HEK293 (cell line): ENCODE measurements at regions not wholly inside any gene's neighbourhood (a gene's known extent, or its start where the extent isn't known, plus 50 kb on each side); places are given as distances from the start of the nearest gene placed in this dataset.

Source experiments
- CTCF ChIA-PET: fragments of 350-600 bp; formaldehyde crosslinking; extraction: SDS; loops from one replicate; lab custom pipeline; 2021; ENCODE audit warnings: antibody characterized with exemption; lab: Yijun Ruan, JAX
- POLR2A ChIA-PET: fragments of 300-600 bp; formaldehyde crosslinking; extraction: SDS; loops from one replicate; lab custom pipeline; 2020; ENCODE audit warnings: antibody characterized with exemption, inconsistent platforms; lab: Yijun Ruan, JAX
- H3K27ac ChIP-seq: fragments of 200-500 bp; sonication (Bioruptor generic); 2 replicates; pipeline ENCODE4 v1.5.1; 2014; ENCODE audit warnings: low read depth, low read length, control low read depth, inconsistent platforms; ENCODE audit errors: extremely low read depth
- H3K36me3 ChIP-seq, 2 experiments: fragments of 200-500 bp in 1 of 2; sonication (Bioruptor generic) in 1 of 2; 1 replicate in 1 of 2; 2 replicates in 1 of 2; pipeline ENCODE4 v1.5.1; 2014 to 2017; ENCODE audit warnings: inconsistent platforms in 2 of 2, low read length in 2 of 2; ENCODE audit not compliant: control insufficient read depth in 2 of 2, insufficient read depth in 1 of 2
- H3K4me1 ChIP-seq: fragments of 200-500 bp; sonication (Bioruptor generic); 2 replicates; pipeline ENCODE4 v1.5.1; 2014; ENCODE audit warnings: mild to moderate bottlenecking, low read length, inconsistent platforms; ENCODE audit not compliant: control insufficient read depth, insufficient read depth
- H3K4me3 ChIP-seq: 2 replicates; pipeline ENCODE4 v1.5.1; 2011; ENCODE audit warnings: low read depth, mild to moderate bottlenecking, control low read depth, low read length, moderate library complexity
- H3K9me3 ChIP-seq: fragments of 200-500 bp; sonication (Bioruptor generic); 2 replicates; pipeline ENCODE4 v1.5.1; 2014; ENCODE audit warnings: low read depth, low read length, inconsistent platforms; ENCODE audit not compliant: control insufficient read depth, insufficient read depth
- CTCF ChIP-seq: fragments of 450-650 bp; formaldehyde crosslinking; IDR thresholded peaks from 2 replicates; pipeline ENCODE4 v1.5.1; 2016; ENCODE audit warnings: missing biosample characterization, missing genetic modification characterization
- TSHZ1 ChIP-seq: fragments of 450-650 bp; formaldehyde crosslinking; IDR thresholded peaks from 2 replicates; pipeline ENCODE4 v1.5.1; 2016; ENCODE audit warnings: missing biosample characterization, missing genetic modification characterization, borderline replicate concordance
- ZBTB48 ChIP-seq: fragments of 450-650 bp; formaldehyde crosslinking; IDR thresholded peaks from 2 replicates; pipeline ENCODE4 v1.5.1; 2016; ENCODE audit warnings: missing biosample characterization, missing genetic modification characterization
- ZFP69B ChIP-seq: fragments of 450-650 bp; formaldehyde crosslinking; IDR thresholded peaks from 2 replicates; pipeline ENCODE4 v1.5.1; 2016; ENCODE audit warnings: missing biosample characterization, missing genetic modification characterization
- ZNF140 ChIP-seq: fragments of 450-650 bp; formaldehyde crosslinking; IDR thresholded peaks from 2 replicates; pipeline ENCODE4 v1.5.1; 2016; ENCODE audit warnings: missing biosample characterization, missing genetic modification characterization
- ZNF175 ChIP-seq: fragments of 450-650 bp; formaldehyde crosslinking; IDR thresholded peaks from 2 replicates; pipeline ENCODE4 v1.5.1; 2016; ENCODE audit warnings: missing biosample characterization, missing genetic modification characterization
- ZNF23 ChIP-seq: fragments of 450-650 bp; formaldehyde crosslinking; IDR thresholded peaks from 2 replicates; pipeline ENCODE4 v1.5.1; 2016; ENCODE audit warnings: missing biosample characterization, missing genetic modification characterization, borderline replicate concordance
- ZNF354C ChIP-seq: fragments of 450-650 bp; formaldehyde crosslinking; IDR thresholded peaks from 2 replicates; pipeline ENCODE4 v1.5.1; 2016; ENCODE audit warnings: missing biosample characterization, missing genetic modification characterization, low read depth, borderline replicate concordance
- ZNF37A ChIP-seq: fragments of 450-650 bp; IDR thresholded peaks from 2 replicates; pipeline ENCODE4 v1.5.1; 2018; ENCODE audit warnings: missing biosample characterization, missing genetic modification characterization
- ZNF391 ChIP-seq: fragments of 450-650 bp; formaldehyde crosslinking; IDR thresholded peaks from 2 replicates; pipeline ENCODE4 v1.5.1; 2016; ENCODE audit warnings: low read depth, missing biosample characterization, missing genetic modification characterization, borderline replicate concordance
- ZNF426 ChIP-seq: fragments of 450-650 bp; formaldehyde crosslinking; IDR thresholded peaks from 2 replicates; pipeline ENCODE4 v1.5.1; 2017; ENCODE audit warnings: missing biosample characterization, missing genetic modification characterization, mild to moderate bottlenecking, inconsistent platforms, moderate library complexity
- ZNF596 ChIP-seq: fragments of 450-650 bp; IDR thresholded peaks from 2 replicates; pipeline ENCODE4 v1.5.0; 2018; ENCODE audit warnings: missing biosample characterization, mild to moderate bottlenecking, missing genetic modification characterization, moderate library complexity
- ZNF600 ChIP-seq: fragments of 450-650 bp; formaldehyde crosslinking; IDR thresholded peaks from 2 replicates; pipeline ENCODE4 v1.5.1; 2016; ENCODE audit warnings: missing biosample characterization, missing genetic modification characterization
- ZNF610 ChIP-seq: fragments of 450-650 bp; formaldehyde crosslinking; IDR thresholded peaks from 2 replicates; pipeline ENCODE4 v1.5.1; 2016; ENCODE audit warnings: missing biosample characterization, missing genetic modification characterization, borderline replicate concordance
- ZNF623 ChIP-seq: fragments of 450-650 bp; formaldehyde crosslinking; IDR thresholded peaks from 2 replicates; pipeline ENCODE4 v1.5.1; 2016; ENCODE audit warnings: missing biosample characterization, missing genetic modification characterization
- ZNF626 ChIP-seq: fragments of 450-650 bp; sonication (Bioruptor Pico); formaldehyde crosslinking; IDR thresholded peaks from 2 replicates; pipeline ENCODE4 v1.5.1; 2018; ENCODE audit warnings: missing biosample characterization, missing genetic modification characterization, inconsistent platforms
- ZNF660 ChIP-seq: fragments of 450-650 bp; IDR thresholded peaks from 2 replicates; pipeline ENCODE4 v1.5.1; 2018; ENCODE audit warnings: missing biosample characterization, mild to moderate bottlenecking, missing genetic modification characterization
- ZNF785 ChIP-seq: fragments of 450-650 bp; formaldehyde crosslinking; IDR thresholded peaks from 2 replicates; pipeline ENCODE4 v1.5.1; 2016; ENCODE audit warnings: missing biosample characterization, missing genetic modification characterization
- ZNF791 ChIP-seq: fragments of 450-650 bp; formaldehyde crosslinking; IDR thresholded peaks from 2 replicates; pipeline ENCODE4 v1.5.1; 2016; ENCODE audit warnings: missing biosample characterization, missing genetic modification characterization
- ZSCAN30 ChIP-seq: fragments of 450-650 bp; IDR thresholded peaks from 2 replicates; pipeline ENCODE4 v1.5.1; 2018; ENCODE audit warnings: missing biosample characterization, mild to moderate bottlenecking, missing genetic modification characterization, moderate library complexity
- TF ChIP-seq, protein P1 (sequence below): fragments of 450-650 bp; formaldehyde crosslinking; IDR thresholded peaks from 2 replicates; pipeline ENCODE4 v1.5.1; 2016; ENCODE audit warnings: missing biosample characterization, missing genetic modification characterization
- TF ChIP-seq, protein P2 (sequence below): fragments of 450-650 bp; formaldehyde crosslinking; IDR thresholded peaks from 2 replicates; pipeline ENCODE4 v1.5.1; 2016; ENCODE audit warnings: missing biosample characterization, missing genetic modification characterization

DNA sequence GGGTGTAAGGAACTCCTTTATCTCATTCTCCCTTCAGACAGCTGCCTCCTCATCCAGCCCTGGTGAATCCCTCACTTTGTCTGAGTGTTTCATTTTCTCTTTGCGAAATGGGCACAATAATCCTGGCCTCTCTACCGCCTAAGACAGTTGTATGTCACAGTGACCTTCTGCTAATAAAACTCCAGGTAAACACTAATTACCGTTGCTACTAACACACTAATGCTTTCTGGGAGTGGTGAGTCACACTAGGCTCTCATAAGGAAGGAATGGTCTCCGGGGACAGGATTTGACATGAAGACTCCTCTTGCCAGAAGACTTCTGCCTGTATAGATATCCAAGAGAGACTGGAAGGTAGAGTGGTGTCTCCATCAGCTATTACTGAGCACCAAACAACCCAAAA is 71.7 kb upstream of the SNRK start (continued):
- TF ChIP-seq ZNF596 (tag by site-specific recombination): no peak

DNA sequence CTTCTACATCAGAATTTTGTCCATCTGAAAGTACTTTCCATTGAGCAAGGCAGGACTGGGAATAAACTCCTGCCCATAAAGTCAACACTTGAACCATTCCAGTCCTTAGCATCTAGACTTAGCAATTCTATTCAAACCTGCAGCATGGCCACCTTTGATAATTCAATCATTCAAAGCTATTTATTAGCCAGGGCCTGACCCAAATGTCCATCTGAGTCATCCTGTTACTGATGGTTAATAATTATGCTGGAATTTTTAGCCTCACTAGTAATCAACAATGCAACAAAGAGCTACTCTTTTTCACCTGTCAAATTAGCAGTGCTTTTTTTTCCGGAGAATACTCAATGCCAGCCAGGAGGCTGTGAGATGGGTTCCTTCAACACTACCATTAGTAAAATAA is 72.7 kb upstream of the SNRK start:
- H3K9me3 ChIP-seq: no peaks in the 10 kb centered on the region
- CTCF ChIA-PET: no interaction called here
- H3K27ac ChIP-seq: no peak overlapping the region
- POLR2A ChIA-PET: no interaction called here
- TF ChIP-seq ZNF354C (tag by site-specific recombination) (no peak), ZNF596 (tag by site-specific recombination) (no peak), TSHZ1 (tag by site-specific recombination) (no peak), ZNF785 (tag by site-specific recombination) (no peak), ZNF791 (tag by site-specific recombination) (no peak), ZFP69B (tag by site-specific recombination) (no peak), ZBTB48 (tag by site-specific recombination) (no peak), ZNF37A (no peak), ZNF626 (no peak), ZNF426 (tag by site-specific recombination) (no peak), ZNF660 (tag by site-specific recombination) (no peak)
- H3K4me1 ChIP-seq: no peaks in the 10 kb centered on the region
- no peak overlapping the region for H3K4me3 ChIP-seq
- H3K36me3 ChIP-seq: no peaks in the 10 kb centered on the region

DNA sequence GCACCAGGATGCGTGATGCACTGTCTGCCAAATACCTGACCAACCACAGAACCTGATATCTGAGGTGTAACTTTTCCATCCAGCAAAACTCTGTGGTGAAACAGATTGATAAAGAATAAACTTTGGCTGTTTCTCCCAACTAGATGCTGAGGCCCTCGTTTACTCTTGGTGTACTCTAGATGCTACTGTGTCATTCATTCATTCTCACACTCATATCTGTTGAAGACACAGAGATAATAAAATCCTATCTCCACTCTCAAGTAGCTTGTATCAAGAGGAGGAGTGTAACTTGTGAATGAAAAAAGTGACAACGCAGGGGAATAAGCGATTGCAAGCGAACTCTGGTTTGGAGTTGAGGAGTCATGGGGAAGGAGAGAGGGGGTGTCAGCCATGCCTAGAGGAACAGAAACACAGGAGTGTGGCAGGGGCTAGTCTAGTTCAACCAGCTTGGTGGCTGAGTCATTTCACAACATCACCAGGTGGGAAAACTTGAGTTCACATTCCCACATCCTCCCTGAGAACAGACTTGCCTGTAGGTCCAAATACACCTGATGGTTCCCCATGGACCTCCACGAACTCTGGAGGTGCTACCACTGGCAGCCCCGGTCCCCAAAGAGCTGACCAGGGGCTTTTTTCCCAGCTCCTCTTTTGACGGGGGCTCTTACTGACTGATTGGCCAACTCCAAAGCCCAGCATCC is 73.3 kb upstream of the SNRK start:
- ChIA-PET POLR2A (no interaction called here), CTCF (no interaction called here)
- H3K27ac ChIP-seq: no peak overlapping the region
- TF ChIP-seq, protein P1, sequence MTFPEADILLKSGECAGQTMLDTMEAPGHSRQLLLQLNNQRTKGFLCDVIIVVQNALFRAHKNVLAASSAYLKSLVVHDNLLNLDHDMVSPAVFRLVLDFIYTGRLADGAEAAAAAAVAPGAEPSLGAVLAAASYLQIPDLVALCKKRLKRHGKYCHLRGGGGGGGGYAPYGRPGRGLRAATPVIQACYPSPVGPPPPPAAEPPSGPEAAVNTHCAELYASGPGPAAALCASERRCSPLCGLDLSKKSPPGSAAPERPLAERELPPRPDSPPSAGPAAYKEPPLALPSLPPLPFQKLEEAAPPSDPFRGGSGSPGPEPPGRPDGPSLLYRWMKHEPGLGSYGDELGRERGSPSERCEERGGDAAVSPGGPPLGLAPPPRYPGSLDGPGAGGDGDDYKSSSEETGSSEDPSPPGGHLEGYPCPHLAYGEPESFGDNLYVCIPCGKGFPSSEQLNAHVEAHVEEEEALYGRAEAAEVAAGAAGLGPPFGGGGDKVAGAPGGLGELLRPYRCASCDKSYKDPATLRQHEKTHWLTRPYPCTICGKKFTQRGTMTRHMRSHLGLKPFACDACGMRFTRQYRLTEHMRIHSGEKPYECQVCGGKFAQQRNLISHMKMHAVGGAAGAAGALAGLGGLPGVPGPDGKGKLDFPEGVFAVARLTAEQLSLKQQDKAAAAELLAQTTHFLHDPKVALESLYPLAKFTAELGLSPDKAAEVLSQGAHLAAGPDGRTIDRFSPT (tag by site-specific recombination): no peak
- TF ChIP-seq ZSCAN30 (tag by site-specific recombination): no peak
- no peak for TF ChIP-seq ZNF23 (tag by site-specific recombination)
- TF ChIP-seq ZNF610 (tag by site-specific recombination): no peak
- no peak for TF ChIP-seq ZNF37A
- no peak for TF ChIP-seq ZNF175
- TF ChIP-seq ZNF391 (tag by site-specific recombination): no peak
- TF ChIP-seq, protein P2, sequence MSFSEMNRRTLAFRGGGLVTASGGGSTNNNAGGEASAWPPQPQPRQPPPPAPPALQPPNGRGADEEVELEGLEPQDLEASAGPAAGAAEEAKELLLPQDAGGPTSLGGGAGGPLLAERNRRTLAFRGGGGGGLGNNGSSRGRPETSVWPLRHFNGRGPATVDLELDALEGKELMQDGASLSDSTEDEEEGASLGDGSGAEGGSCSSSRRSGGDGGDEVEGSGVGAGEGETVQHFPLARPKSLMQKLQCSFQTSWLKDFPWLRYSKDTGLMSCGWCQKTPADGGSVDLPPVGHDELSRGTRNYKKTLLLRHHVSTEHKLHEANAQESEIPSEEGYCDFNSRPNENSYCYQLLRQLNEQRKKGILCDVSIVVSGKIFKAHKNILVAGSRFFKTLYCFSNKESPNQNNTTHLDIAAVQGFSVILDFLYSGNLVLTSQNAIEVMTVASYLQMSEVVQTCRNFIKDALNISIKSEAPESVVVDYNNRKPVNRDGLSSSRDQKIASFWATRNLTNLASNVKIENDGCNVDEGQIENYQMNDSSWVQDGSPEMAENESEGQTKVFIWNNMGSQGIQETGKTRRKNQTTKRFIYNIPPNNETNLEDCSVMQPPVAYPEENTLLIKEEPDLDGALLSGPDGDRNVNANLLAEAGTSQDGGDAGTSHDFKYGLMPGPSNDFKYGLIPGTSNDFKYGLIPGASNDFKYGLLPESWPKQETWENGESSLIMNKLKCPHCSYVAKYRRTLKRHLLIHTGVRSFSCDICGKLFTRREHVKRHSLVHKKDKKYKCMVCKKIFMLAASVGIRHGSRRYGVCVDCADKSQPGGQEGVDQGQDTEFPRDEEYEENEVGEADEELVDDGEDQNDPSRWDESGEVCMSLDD (tag by site-specific recombination): no peak
- no peak for TF ChIP-seq ZNF623 (tag by site-specific recombination)
- TF ChIP-seq ZNF600 (tag by site-specific recombination): no peak
- no peak for TF ChIP-seq ZNF140 (tag by site-specific recombination)
- TF ChIP-seq CTCF (tag by site-specific recombination): no peak

More for the DNA sequence above, 73.3 kb upstream of the SNRK start:
- Histone ChIP-seq H3K4me3 (no peak overlapping the region), H3K4me1 (no peaks in the 10 kb centered on the region), H3K36me3 (no peaks in the 10 kb centered on the region), H3K9me3 (no peaks in the 10 kb centered on the region)
